ENCODE measurements at regions not wholly inside any gene's neighbourhood (a gene's known extent, or its start where the extent isn't known, plus 50 kb on each side); places are given as distances from the start of the nearest gene placed in this dataset.
"Not testable (repeated sequence)": the region's sequence is repeated elsewhere in the genome, so short reads cannot be mapped to it uniquely, and the experiment has no call there.

GRCh38 chr10:28130267-28130666 lies 131.4 kb upstream of the ODAD2 start:
- peak; percentile 66 for DNase-seq (ENCODE audit: low read depth)

GRCh38 chr10:28127881-28128280 lies 129.0 kb upstream of the ODAD2 start:
- no peak for DNase-seq (ENCODE audit: low read depth)

GRCh38 chr10:28125701-28126100 lies 126.8 kb upstream of the ODAD2 start:
- DNase-seq (ENCODE audit: low read depth): peak; percentile 70

- no peak for DNase-seq (ENCODE audit: low read depth)
Measured at GRCh38 chr10:28120795-28121194, 121.9 kb upstream of the ODAD2 start.

- no peak for DNase-seq (ENCODE audit: low read depth)
Measured at GRCh38 chr10:28120043-28120749, 121.3 kb upstream of the ODAD2 start.

- DNase-seq (ENCODE audit: low read depth): no peak
Measured at GRCh38 chr10:28118985-28119628, 120.2 kb upstream of the ODAD2 start.

- DNase-seq (ENCODE audit: low read depth): no peak
Measured at GRCh38 chr10:28113202-28113601, 114.3 kb upstream of the ODAD2 start.

- DNase-seq (ENCODE audit: low read depth): no peak
Measured at GRCh38 chr10:28111712-28112111, 112.8 kb upstream of the ODAD2 start.

GRCh38 chr10:28105561-28105960 lies 106.7 kb upstream of the ODAD2 start:
- no peak for DNase-seq (ENCODE audit: low read depth)

- no peak for DNase-seq (ENCODE audit: low read depth)
Measured at GRCh38 chr10:28097633-28098032, 98.8 kb upstream of the ODAD2 start.

GRCh38 chr10:28095791-28096378 lies 97.0 kb upstream of the ODAD2 start:
- DNase-seq (ENCODE audit: low read depth): no peak

- no peak for DNase-seq (ENCODE audit: low read depth)
Measured at GRCh38 chr10:28094121-28094520, 95.2 kb upstream of the ODAD2 start.

GRCh38 chr10:28091913-28092312 lies 93.0 kb upstream of the ODAD2 start:
- no peak for DNase-seq (ENCODE audit: low read depth)

GRCh38 chr10:28090506-28090905 lies 91.6 kb upstream of the ODAD2 start:
- DNase-seq (ENCODE audit: low read depth): no peak

GRCh38 chr10:28089467-28089866 lies 90.6 kb upstream of the ODAD2 start:
- no peak for DNase-seq (ENCODE audit: low read depth)

- DNase-seq (ENCODE audit: low read depth): no peak
Measured at GRCh38 chr10:28087661-28088351, 88.9 kb upstream of the ODAD2 start.

GRCh38 chr10:28085760-28086159 lies 86.9 kb upstream of the ODAD2 start:
- DNase-seq (ENCODE audit: low read depth): not testable (repeated sequence)

- DNase-seq (ENCODE audit: low read depth): no peak
Measured at GRCh38 chr10:28082885-28083284, 84.0 kb upstream of the ODAD2 start.

- no peak for DNase-seq (ENCODE audit: low read depth)
Measured at GRCh38 chr10:28082316-28082715, 83.4 kb upstream of the ODAD2 start.

GRCh38 chr10:28077889-28078288 lies 79.0 kb upstream of the ODAD2 start:
- DNase-seq (ENCODE audit: low read depth): peak; percentile 45

GRCh38 chr10:28075424-28075823 lies 76.5 kb upstream of the ODAD2 start:
- no peak for DNase-seq (ENCODE audit: low read depth)

- DNase-seq (ENCODE audit: low read depth): peak; percentile 31
Measured at GRCh38 chr10:28072573-28072972, 73.7 kb upstream of the ODAD2 start.

All from GM04503 (cell line).